Left lung (tissue), 4 donors: ENCODE measurements at regions not wholly inside any gene's neighbourhood (a gene's known extent, or its start where the extent isn't known, plus 50 kb on each side); places are given as distances from the start of the nearest gene placed in this dataset.
A peak's percentile ranks its signal among the peaks of the same experiment; 100 is the strongest.

Experiments
- ATAC-seq: fragments of 200-7000 bp; cut with Tn5 transposase; one replicate; pipeline ENCODE4 v1.9.1; 2020; ENCODE audit warnings: moderate library complexity
- DNase-seq, 4 donors: peaks; one replicate each; pipeline ENCODE4 v3.0.0-alpha.2; 2013 to 2020
- H3K27ac ChIP-seq, 2 donors: fragments of 200-600 bp; sonication (generic) in 1 of 2; one replicate each; pipeline versions ENCODE4 v1.5.0 to v1.8.0; 2020 to 2021
- H3K27me3 ChIP-seq, 2 donors: fragments of 200-600 bp; sonication (generic) in 1 of 2; one replicate each; pipeline versions ENCODE4 v1.5.0 to v1.8.0; 2020 to 2021
- H3K36me3 ChIP-seq, 2 donors: fragments of 200-600 bp; sonication (generic) in 1 of 2; one replicate each; pipeline versions ENCODE4 v1.5.0 to v1.8.0; 2020 to 2021
- H3K4me1 ChIP-seq, 2 donors: fragments of 200-600 bp; one replicate each; pipeline ENCODE4 v1.8.0; 2021
- H3K4me3 ChIP-seq, 2 donors: fragments of 200-600 bp; sonication (generic) in 1 of 2; one replicate each; pipeline versions ENCODE4 v1.5.0 to v1.8.0; 2020 to 2021; ENCODE audit warnings: mild to moderate bottlenecking in 1 of 2
- H3K9me3 ChIP-seq, 2 donors: fragments of 200-600 bp; sonication (generic) in 1 of 2; one replicate each; pipeline versions ENCODE4 v1.5.0 to v1.8.0; 2020 to 2021
- CTCF ChIP-seq, 2 donors: fragments of 200-600 bp; sonication (generic) in 1 of 2; IDR thresholded peaks; one replicate each; pipeline versions ENCODE4 v1.5.0 to v1.8.0; 2021; ENCODE audit warnings: antibody characterized with exemption in 2 of 2
- intact Hi-C, 2 donors: fragments of 100-400 bp; cut with DNase I; formaldehyde crosslinking; loops; one replicate each; pipeline versions ENCODE4 v1.11.2 to v1.14.2; 2022
- donor health status: DM: no; HTN: yes; CAD: no.
- donor health status: DM: no; HTN: no; CAD: no.

- Histone ChIP-seq H3K9me3 (no peaks in the 10 kb centered on the region), H3K4me1 (no peaks in the 10 kb centered on the region), H3K4me3 (no peak overlapping the region), H3K36me3 (no peaks in the 10 kb centered on the region), H3K27me3 (no peaks in the 10 kb centered on the region), H3K27ac (no peak overlapping the region)
- TF ChIP-seq CTCF (IDR thresholded peaks at IDR 0.05) = no peak
- ATAC-seq = no peak
- DNase-seq = no peak
- intact Hi-C loops = no loop called here
Measured at GRCh38 chr2:105677901-105678300, 66.8 kb upstream of the NCK2 start.

GRCh38 chr2:105675841-105676240 lies 68.9 kb upstream of the NCK2 start:
- Histone ChIP-seq H3K27me3 (no peaks in the 10 kb centered on the region), H3K27ac (no peak overlapping the region), H3K4me3 (no peak overlapping the region), H3K4me1 (no peaks in the 10 kb centered on the region), H3K9me3 (no peaks in the 10 kb centered on the region), H3K36me3 (no peaks in the 10 kb centered on the region)
- intact Hi-C loops = no loop called here
- no peak for TF ChIP-seq CTCF (IDR thresholded peaks at IDR 0.05)
- DNase-seq (no peak), ATAC-seq (no peak)

DNA sequence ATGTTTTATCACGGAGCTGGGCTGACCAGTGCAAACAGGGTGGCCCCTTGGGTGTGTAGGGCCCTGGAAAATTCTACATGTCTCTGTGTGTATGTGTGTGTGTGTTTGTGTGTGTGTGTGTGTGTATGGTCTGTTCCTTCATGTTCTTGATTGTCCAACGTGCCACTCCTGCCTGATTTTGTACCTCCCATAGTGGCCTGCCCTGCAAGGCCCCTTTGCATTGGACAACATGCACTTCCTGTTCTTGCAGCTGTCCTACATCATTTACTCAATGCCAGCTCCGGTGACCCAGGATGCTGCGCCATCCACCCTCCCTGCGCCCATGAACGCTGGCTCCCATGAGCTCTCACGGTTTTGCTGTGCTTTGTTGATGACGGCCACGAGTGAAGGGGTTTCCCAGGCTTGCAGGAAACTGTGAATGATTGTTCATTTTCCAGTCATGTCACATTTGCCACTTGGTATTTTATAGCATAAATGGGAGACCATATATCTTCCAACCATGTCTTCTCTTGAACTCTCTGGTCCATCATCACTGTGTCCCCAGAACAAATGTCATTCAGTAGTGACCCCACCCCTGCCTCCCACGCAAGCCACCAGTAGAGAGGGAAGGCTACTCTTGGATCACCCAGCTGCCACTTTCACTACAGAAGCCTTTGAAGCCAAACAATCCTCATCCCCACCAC lies 69.7 kb upstream of the NCK2 start:
- Histone ChIP-seq H3K4me1 (no peaks in the 10 kb centered on the region), H3K36me3 (no peaks in the 10 kb centered on the region), H3K27me3 (no peaks in the 10 kb centered on the region), H3K9me3 (no peaks in the 10 kb centered on the region), H3K4me3 (no peak overlapping the region), H3K27ac (no peak overlapping the region)
- DNase-seq (peak in 1 of 4 donors; percentile 12), ATAC-seq (no peak)
- no peak for TF ChIP-seq CTCF (IDR thresholded peaks at IDR 0.05)
- intact Hi-C loops = no loop called here

- H3K9me3 ChIP-seq = no peaks in the 10 kb centered on the region
- no peaks in the 10 kb centered on the region for H3K4me1 ChIP-seq
- DNase-seq (peak in 2 of 4 donors; percentile 57 to 71), ATAC-seq (no peak)
- no peak overlapping the region for H3K27ac ChIP-seq
- no peaks in the 10 kb centered on the region for H3K36me3 ChIP-seq
- no peak overlapping the region for H3K4me3 ChIP-seq
- H3K27me3 ChIP-seq = no peaks in the 10 kb centered on the region
- no peak for TF ChIP-seq CTCF (IDR thresholded peaks at IDR 0.05)
- intact Hi-C loops = no loop called here
Measured at GRCh38 chr2:105674401-105674800, 70.3 kb upstream of the NCK2 start.

GRCh38 chr2:105671156-105671555 lies 73.6 kb upstream of the NCK2 start:
- H3K36me3 ChIP-seq = no peaks in the 10 kb centered on the region
- intact Hi-C loops = no loop called here
- no peaks in the 10 kb centered on the region for H3K4me1 ChIP-seq
- DNase-seq (peak in 1 of 4 donors; percentile 10), ATAC-seq (no peak)
- H3K9me3 ChIP-seq = peaks cover 0 to 15% of the 10 kb centered on the region in 2 donors
- TF ChIP-seq CTCF (IDR thresholded peaks at IDR 0.05) = no peak
- H3K4me3 ChIP-seq = no peak overlapping the region
- no peaks in the 10 kb centered on the region for H3K27me3 ChIP-seq
- no peak overlapping the region for H3K27ac ChIP-seq
